SK-N-SH (cell line): ENCODE measurements at regions not wholly inside any gene's neighbourhood (a gene's known extent, or its start where the extent isn't known, plus 50 kb on each side); places are given as distances from the start of the nearest gene placed in this dataset.

Source experiments
- CTCF ChIA-PET: fragments of 300-600, 350-600 bp; formaldehyde crosslinking; extraction: SDS; loops from one replicate; lab custom pipeline; 2021; lab: Yijun Ruan, JAX
- POLR2A ChIA-PET: fragments of 350-600 bp; sonication (Branson Sonifier 250); formaldehyde crosslinking; extraction: SDS; loops from one replicate; lab custom pipeline; 2020; ENCODE audit warnings: antibody characterized with exemption, inconsistent platforms; lab: Yijun Ruan, JAX
- DNase-seq: peaks from one replicate; pipeline ENCODE4 v3.0.0; 2012
- H2AFZ ChIP-seq: fragments of 200-600 bp; sonication (generic); 2 replicates; pipeline ENCODE4 v1.8.1; 2016; ENCODE audit warnings: antibody characterized with exemption, mild to moderate bottlenecking, low read depth
- H3F3A ChIP-seq: fragments of 200-600 bp; sonication (generic); replicated peaks from 2 replicates; pipeline ENCODE3; 2016; ENCODE audit warnings: antibody characterized with exemption, mild to moderate bottlenecking; ENCODE audit not compliant: insufficient read depth
- H3K27ac ChIP-seq, 2 experiments: fragments of 200-500 bp in 1 of 2; fragments of 200-600 bp in 1 of 2; sonication (Bioruptor generic) in 1 of 2; sonication (generic), shearing (Covaris generic) in 1 of 2; 2 replicates each; pipeline versions ENCODE4 v1.5.1 to v1.6.1; 2014 to 2016; ENCODE audit warnings: low read depth in 2 of 2, inconsistent platforms in 1 of 2, low read length in 1 of 2, mild to moderate bottlenecking in 1 of 2, mixed read lengths in 1 of 2
- H3K27me3 ChIP-seq: fragments of 200-600 bp; sonication (generic), shearing (Covaris generic); 2 replicates; pipeline ENCODE4 v1.6.1; 2016; ENCODE audit warnings: mixed run types; ENCODE audit not compliant: insufficient read depth
- H3K36me3 ChIP-seq, 2 experiments: fragments of 200-500 bp in 1 of 2; fragments of 200-600 bp in 1 of 2; sonication (Bioruptor generic) in 1 of 2; sonication (generic) in 1 of 2; replicated peaks in 1 of 2; 2 replicates each; pipeline versions ENCODE3 to v1.5.1; 2014 to 2016; ENCODE audit warnings: low read length in 1 of 2, mild to moderate bottlenecking in 1 of 2; ENCODE audit not compliant: insufficient read depth in 2 of 2, control insufficient read depth in 1 of 2
- H3K4me1 ChIP-seq, 2 experiments: fragments of 200-500 bp in 1 of 2; fragments of 200-600 bp in 1 of 2; sonication (Bioruptor generic) in 1 of 2; sonication (generic), shearing (Covaris generic) in 1 of 2; 2 replicates each; pipeline versions ENCODE4 v1.5.1 to v1.6.1; 2014 to 2016; ENCODE audit warnings: low read depth in 1 of 2, low read length in 1 of 2, mixed run types in 1 of 2; ENCODE audit not compliant: insufficient read depth in 2 of 2, control insufficient read depth in 1 of 2
- H3K4me2 ChIP-seq: fragments of 200-600 bp; sonication (generic), shearing (Covaris generic); 2 replicates; pipeline ENCODE4 v1.6.1; 2017; ENCODE audit warnings: mixed run types
- H3K4me3 ChIP-seq, 2 experiments: fragments of 200-500 bp in 1 of 2; fragments of 200-600 bp in 1 of 2; sonication (Bioruptor generic) in 1 of 2; sonication (generic), shearing (Covaris generic) in 1 of 2; 2 replicates each; pipeline versions ENCODE4 v1.5.1 to v1.8.1; 2014 to 2016; ENCODE audit warnings: low read depth in 2 of 2, inconsistent platforms in 1 of 2, low read length in 1 of 2, mild to moderate bottlenecking in 1 of 2, mixed read lengths in 1 of 2, moderate library complexity in 1 of 2
- H3K79me2 ChIP-seq: fragments of 200-600 bp; sonication (generic); 2 replicates; pipeline ENCODE4 v1.8.1; 2017; ENCODE audit warnings: mild to moderate bottlenecking; ENCODE audit not compliant: insufficient read depth
- H3K9ac ChIP-seq: fragments of 200-600 bp; sonication (generic); 2 replicates; pipeline ENCODE4 v1.6.1; 2017; ENCODE audit warnings: mixed run types
- H3K9me2 ChIP-seq: fragments of 200-600 bp; sonication (generic); 2 replicates; pipeline ENCODE4 v1.6.1; 2017; ENCODE audit warnings: mixed run types
- H3K9me3 ChIP-seq: fragments of 200-600 bp; sonication (generic); 2 replicates; pipeline ENCODE4 v1.6.1; 2017; ENCODE audit warnings: mixed run types, mild to moderate bottlenecking, moderate library complexity
- H4K20me1 ChIP-seq: fragments of 200-600 bp; sonication (generic); 2 replicates; pipeline ENCODE4 v1.6.1; 2017; ENCODE audit warnings: mild to moderate bottlenecking, mixed run types; ENCODE audit not compliant: insufficient read depth
- CHD2 ChIP-seq: fragments of 150-350 bp; IDR thresholded peaks from 2 replicates; pipeline ENCODE4 v1.6.1; 2018; ENCODE audit warnings: low read length; ENCODE audit not compliant: partially characterized antibody
- ELF1 ChIP-seq: IDR thresholded peaks from 2 replicates; pipeline ENCODE4 v1.4.0; 2012
- FOXJ3 ChIP-seq: sonication (generic); formaldehyde crosslinking; IDR thresholded peaks from 2 replicates; pipeline ENCODE4 v1.5.1; 2020; ENCODE audit warnings: mild to moderate bottlenecking, missing genetic modification reagents
- GATA2 ChIP-seq: sonication (generic); formaldehyde crosslinking; IDR thresholded peaks from 2 replicates; pipeline ENCODE4 v1.5.0; 2020; ENCODE audit warnings: mild to moderate bottlenecking, missing genetic modification reagents
- MAX ChIP-seq: IDR thresholded peaks from 2 replicates; pipeline ENCODE4 v1.4.0; 2012; ENCODE audit warnings: low read depth
- MXI1 ChIP-seq: IDR thresholded peaks from 2 replicates; pipeline ENCODE4 v1.6.1; 2012; ENCODE audit warnings: mild to moderate bottlenecking, low read depth, low read length, improper control_type of control experiment
- NFIC ChIP-seq: IDR thresholded peaks from 2 replicates; pipeline ENCODE4 v1.4.0; 2012; ENCODE audit warnings: borderline replicate concordance
- REST ChIP-seq: IDR thresholded peaks from 2 replicates; pipeline ENCODE4 v1.6.1; 2012; ENCODE audit warnings: mild to moderate bottlenecking, low read depth, low read length, moderate library complexity
- SIN3A ChIP-seq: IDR thresholded peaks from 2 replicates; pipeline ENCODE4 v1.6.1; 2012; ENCODE audit warnings: low read depth, mild to moderate bottlenecking, low read length, moderate library complexity, borderline replicate concordance
- SMC3 ChIP-seq: IDR thresholded peaks from 2 replicates; pipeline ENCODE4 v1.6.1; 2012; ENCODE audit warnings: low read depth, low read length, improper control_type of control experiment
- YY1 ChIP-seq: IDR thresholded peaks from 2 replicates; pipeline ENCODE4 v1.4.0; 2012; ENCODE audit warnings: low read depth, mild to moderate bottlenecking
- WGBS: methylation state at CpG from one replicate; pipeline ENCODE4 v1.1.6; 2017; ENCODE audit warnings: low lambda C conversion rate; 5-methylcytosine and 5-hydroxymethylcytosine counted together
- TF ChIP-seq, protein P1 (sequence below): IDR thresholded peaks from 2 replicates; pipeline ENCODE4 v1.4.0; 2012; ENCODE audit warnings: low read depth, borderline replicate concordance
- TF ChIP-seq, protein P2 (sequence below): IDR thresholded peaks from 2 replicates; pipeline ENCODE4; 2012
- TF ChIP-seq, protein P3 (sequence below): fragments of 150-350 bp; IDR thresholded peaks from 2 replicates; pipeline ENCODE4 v1.6.1; 2017; ENCODE audit warnings: antibody characterized with exemption, low read length, low read depth, borderline replicate concordance
- TF ChIP-seq, protein P4 (sequence below): IDR thresholded peaks from 2 replicates; pipeline ENCODE4 v1.4.0; 2012; ENCODE audit warnings: low read depth, borderline replicate concordance

- Histone ChIP-seq H2AFZ (no peak overlapping the region), H3K9ac (no peak overlapping the region), H3K4me2 (no peak overlapping the region), H3K27ac (no peak overlapping the region), H3K9me3 (no peaks in the 10 kb centered on the region), H3K79me2 (no peaks in the 10 kb centered on the region), H4K20me1 (no peaks in the 10 kb centered on the region), H3F3A (no peaks in the 10 kb centered on the region), H3K4me1 (peaks cover 0 to 13% of the 10 kb centered on the region in 2 experiments; a peak in 2 of 4 replicates), H3K36me3 (no peaks in the 10 kb centered on the region), H3K9me2 (no peaks in the 10 kb centered on the region), H3K27me3 (no peaks in the 10 kb centered on the region), H3K4me3 (no peak overlapping the region)
- 35% methylated on average over 6 of the region's 6 CpGs for WGBS
- DNase-seq, result no peak
- TF ChIP-seq YY1, result no peak
- no peak for TF ChIP-seq MAX
- no peak for TF ChIP-seq NFIC
- TF ChIP-seq GATA2 (CRISPR knock-in tag), result no peak
- no peak for TF ChIP-seq CHD2
- TF ChIP-seq, protein P1, sequence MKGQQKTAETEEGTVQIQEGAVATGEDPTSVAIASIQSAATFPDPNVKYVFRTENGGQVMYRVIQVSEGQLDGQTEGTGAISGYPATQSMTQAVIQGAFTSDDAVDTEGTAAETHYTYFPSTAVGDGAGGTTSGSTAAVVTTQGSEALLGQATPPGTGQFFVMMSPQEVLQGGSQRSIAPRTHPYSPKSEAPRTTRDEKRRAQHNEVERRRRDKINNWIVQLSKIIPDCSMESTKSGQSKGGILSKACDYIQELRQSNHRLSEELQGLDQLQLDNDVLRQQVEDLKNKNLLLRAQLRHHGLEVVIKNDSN, result no peak
- no peak for TF ChIP-seq ELF1
- TF ChIP-seq SIN3A, result no peak
- TF ChIP-seq, protein P2, sequence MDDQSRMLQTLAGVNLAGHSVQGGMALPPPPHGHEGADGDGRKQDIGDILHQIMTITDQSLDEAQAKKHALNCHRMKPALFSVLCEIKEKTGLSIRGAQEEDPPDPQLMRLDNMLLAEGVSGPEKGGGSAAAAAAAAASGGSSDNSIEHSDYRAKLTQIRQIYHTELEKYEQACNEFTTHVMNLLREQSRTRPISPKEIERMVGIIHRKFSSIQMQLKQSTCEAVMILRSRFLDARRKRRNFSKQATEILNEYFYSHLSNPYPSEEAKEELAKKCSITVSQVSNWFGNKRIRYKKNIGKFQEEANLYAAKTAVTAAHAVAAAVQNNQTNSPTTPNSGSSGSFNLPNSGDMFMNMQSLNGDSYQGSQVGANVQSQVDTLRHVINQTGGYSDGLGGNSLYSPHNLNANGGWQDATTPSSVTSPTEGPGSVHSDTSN, result no peak
- no peak for TF ChIP-seq REST
- TF ChIP-seq MXI1, result no peak
- TF ChIP-seq, protein P3, sequence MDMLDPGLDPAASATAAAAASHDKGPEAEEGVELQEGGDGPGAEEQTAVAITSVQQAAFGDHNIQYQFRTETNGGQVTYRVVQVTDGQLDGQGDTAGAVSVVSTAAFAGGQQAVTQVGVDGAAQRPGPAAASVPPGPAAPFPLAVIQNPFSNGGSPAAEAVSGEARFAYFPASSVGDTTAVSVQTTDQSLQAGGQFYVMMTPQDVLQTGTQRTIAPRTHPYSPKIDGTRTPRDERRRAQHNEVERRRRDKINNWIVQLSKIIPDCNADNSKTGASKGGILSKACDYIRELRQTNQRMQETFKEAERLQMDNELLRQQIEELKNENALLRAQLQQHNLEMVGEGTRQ, result no peak
- no peak for TF ChIP-seq FOXJ3 (CRISPR knock-in tag)
- TF ChIP-seq SMC3, result no peak
- TF ChIP-seq, protein P4, sequence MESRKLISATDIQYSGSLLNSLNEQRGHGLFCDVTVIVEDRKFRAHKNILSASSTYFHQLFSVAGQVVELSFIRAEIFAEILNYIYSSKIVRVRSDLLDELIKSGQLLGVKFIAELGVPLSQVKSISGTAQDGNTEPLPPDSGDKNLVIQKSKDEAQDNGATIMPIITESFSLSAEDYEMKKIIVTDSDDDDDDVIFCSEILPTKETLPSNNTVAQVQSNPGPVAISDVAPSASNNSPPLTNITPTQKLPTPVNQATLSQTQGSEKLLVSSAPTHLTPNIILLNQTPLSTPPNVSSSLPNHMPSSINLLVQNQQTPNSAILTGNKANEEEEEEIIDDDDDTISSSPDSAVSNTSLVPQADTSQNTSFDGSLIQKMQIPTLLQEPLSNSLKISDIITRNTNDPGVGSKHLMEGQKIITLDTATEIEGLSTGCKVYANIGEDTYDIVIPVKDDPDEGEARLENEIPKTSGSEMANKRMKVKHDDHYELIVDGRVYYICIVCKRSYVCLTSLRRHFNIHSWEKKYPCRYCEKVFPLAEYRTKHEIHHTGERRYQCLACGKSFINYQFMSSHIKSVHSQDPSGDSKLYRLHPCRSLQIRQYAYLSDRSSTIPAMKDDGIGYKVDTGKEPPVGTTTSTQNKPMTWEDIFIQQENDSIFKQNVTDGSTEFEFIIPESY, result no peak
- ChIA-PET POLR2A (no interaction called here), CTCF (interaction anchor here (1.0 kb wide), 1 partner anchor 146 kb away, joined by 3 read pairs; no protein-coding TSS in a partner anchor)
Measured at GRCh38 chr2:7573166-7573825, 656.1 kb downstream of the RNF144A start.
